ENCODE measurements at regions not wholly inside any gene's neighbourhood (a gene's known extent, or its start where the extent isn't known, plus 50 kb on each side); places are given as distances from the start of the nearest gene placed in this dataset.
"Not testable (repeated sequence)": the region's sequence is repeated elsewhere in the genome, so short reads cannot be mapped to it uniquely, and the experiment has no call there.

DNA sequence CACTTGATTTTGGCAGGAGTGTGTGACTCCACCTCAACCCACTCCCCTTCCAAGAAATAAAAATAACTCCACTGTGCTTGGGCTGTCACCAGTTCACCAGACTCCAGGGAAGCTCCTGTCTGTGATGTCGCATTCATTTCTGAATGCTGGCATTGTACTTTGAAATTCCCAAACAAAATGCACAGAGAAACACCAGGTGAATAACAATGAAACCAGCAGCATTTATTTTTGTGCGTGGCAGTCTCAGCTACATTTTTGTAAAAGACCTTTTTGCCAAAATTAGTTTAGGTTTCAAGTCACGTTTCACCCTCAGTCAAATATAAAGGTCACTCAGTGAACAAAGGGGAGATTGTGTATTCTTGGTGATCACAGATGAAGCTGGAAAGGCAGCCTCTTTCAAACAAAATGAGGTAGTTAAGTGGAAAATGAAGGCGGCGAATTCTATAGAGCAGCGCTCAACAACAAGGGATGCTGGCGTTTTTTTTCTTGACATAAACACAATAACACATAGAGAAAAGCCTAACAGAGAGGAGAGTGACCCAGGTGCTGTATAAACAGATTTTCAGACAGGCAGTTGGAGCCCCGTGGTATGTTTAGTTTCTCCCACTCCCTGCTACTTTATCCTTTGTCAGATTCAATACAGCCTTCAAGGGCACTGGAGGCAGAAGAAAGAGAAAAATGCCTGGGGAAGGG, 210.3 kb upstream of the GCFC2 start:
- DNase-seq (ENCODE audit: low read depth), result no peak
- no peak for TF ChIP-seq CTCF (IDR thresholded peaks at IDR 0.05; ENCODE audit: insufficient read depth, low read depth, low read length, missing control alignments)

DNA sequence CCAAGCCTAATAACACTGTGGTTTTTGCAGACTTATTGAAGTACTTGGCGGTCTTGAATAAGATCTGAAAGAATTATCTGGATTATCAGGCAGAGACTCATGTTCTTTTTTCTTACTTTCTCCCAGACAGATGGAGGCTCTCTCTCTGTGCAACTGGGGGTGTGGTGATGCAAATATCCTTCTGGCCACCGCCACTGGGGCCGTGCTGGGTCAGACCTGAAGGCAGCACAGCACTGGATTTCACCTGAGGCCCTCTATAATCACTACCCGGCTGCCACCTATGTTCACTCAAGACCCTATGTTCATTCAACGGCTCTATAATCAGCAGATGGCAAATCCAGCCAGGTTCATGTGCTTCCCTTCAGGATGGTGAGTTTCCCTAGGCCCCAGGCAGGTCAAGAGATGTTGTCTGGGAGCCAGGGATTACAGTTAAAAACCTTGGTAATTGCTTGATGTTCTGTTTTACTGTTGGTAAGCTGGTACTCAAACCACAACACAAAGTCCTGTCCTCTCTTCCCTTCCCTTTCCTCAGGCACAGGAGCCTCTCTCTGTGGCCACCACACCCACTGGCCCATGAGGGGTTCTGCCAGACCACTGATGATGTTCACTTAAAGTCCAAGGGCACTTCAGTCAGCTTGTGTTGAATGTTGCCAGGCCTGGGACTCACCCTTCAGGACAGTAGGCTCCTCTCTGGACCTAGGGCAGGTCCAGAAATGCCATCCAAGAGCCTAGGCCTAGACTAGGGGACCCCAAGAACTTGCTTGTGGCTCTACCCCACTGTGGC, 205.3 kb upstream of the GCFC2 start:
- DNase-seq (ENCODE audit: low read depth), result no peak
- TF ChIP-seq CTCF (IDR thresholded peaks at IDR 0.05; ENCODE audit: insufficient read depth, low read depth, low read length, missing control alignments), result no peak
- no peak overlapping the region for H3K4me3 ChIP-seq (ENCODE audit: low read depth, low read length)

More for the DNA sequence above, 210.3 kb upstream of the GCFC2 start:
- no peak overlapping the region for H3K4me3 ChIP-seq (ENCODE audit: low read depth, low read length)

DNA sequence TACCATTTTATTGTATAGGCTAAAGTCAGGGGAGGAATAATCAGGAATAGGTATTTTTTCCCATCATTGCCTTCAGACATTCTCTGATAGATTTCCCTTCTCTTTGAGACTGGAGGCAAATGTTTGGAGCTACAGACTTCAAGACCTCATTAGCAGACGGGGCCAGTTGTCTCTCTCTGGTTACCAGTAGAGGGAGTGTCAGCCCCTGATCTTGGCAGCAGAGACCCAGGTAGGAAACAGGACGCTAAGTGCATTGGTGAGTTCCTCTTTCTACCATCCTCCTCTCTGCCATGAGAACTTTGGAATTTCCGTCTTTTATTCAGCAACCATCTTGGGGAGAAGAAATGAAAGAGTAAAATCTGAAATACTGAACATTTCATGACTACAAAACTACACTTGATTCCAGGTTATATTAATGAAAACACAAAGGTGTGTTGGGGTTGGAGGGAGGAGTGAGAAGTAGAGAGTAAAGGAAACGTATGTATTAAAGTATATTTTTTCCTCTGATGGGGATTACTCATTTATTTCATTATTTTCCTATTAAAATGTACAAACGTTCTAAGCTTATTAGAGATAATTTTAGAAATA, 186.2 kb upstream of the GCFC2 start:
- DNase-seq (ENCODE audit: low read depth), result peak; percentile 79
- H3K4me3 ChIP-seq (ENCODE audit: low read depth, low read length), result no peak overlapping the region
- peak; percentile 77 for TF ChIP-seq CTCF (IDR thresholded peaks at IDR 0.05; ENCODE audit: insufficient read depth, low read depth, low read length, missing control alignments)

GRCh38 chr2:75894170-75894569, 183.5 kb upstream of the GCFC2 start:
- H3K4me3 ChIP-seq (ENCODE audit: low read depth, low read length), result no peak overlapping the region
- TF ChIP-seq CTCF (IDR thresholded peaks at IDR 0.05; ENCODE audit: insufficient read depth, low read depth, low read length, missing control alignments), result no peak
- peak; percentile 35 for DNase-seq (ENCODE audit: low read depth)

GRCh38 chr2:75892490-75892889, 181.8 kb upstream of the GCFC2 start:
- no peak for TF ChIP-seq CTCF (IDR thresholded peaks at IDR 0.05; ENCODE audit: insufficient read depth, low read depth, low read length, missing control alignments)
- no peak overlapping the region for H3K4me3 ChIP-seq (ENCODE audit: low read depth, low read length)
- no peak for DNase-seq (ENCODE audit: low read depth)

DNA sequence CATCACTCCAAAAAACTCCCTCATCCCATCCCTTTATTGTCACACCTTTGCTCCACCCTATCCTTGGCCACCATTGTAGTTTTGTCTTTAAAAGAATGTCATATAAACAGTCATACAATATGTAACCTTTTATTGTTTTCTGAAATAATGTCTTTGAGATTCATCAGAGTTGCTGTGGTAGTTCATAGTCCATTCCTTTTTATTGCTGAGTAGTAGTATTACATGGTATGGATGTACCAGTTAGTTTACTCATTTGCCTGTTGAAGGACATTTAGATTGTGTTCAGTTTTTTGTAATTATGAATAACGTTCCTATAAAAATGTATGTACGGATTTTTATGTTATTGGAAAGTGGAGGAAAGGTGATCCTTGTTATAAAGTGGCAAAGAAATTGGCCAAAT, 171.8 kb upstream of the GCFC2 start:
- H3K4me3 ChIP-seq (ENCODE audit: low read depth, low read length), result no peak overlapping the region
- TF ChIP-seq CTCF (IDR thresholded peaks at IDR 0.05; ENCODE audit: insufficient read depth, low read depth, low read length, missing control alignments), result no peak
- no peak for DNase-seq (ENCODE audit: low read depth)

DNA sequence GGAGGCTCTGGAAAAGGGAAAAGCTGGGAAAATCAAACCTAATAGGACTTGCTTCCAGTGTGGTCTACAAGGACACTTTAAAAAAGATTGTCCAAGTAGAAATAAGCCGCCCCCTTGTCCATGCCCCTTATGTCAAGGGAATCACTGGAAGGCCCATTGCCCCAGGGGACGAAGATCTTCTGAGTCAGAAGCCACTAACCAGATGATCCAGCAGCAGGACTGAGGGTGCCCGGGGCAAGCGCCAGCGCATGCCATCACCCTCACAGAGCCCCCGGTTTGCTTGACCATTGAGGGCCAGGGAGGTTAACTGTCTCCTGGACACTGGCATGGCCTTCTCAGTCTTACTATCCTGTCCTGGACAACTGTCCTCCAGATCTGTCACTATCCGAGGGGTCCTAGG, 164.9 kb upstream of the GCFC2 start:
- not testable (repeated sequence) for DNase-seq (ENCODE audit: low read depth)

DNA sequence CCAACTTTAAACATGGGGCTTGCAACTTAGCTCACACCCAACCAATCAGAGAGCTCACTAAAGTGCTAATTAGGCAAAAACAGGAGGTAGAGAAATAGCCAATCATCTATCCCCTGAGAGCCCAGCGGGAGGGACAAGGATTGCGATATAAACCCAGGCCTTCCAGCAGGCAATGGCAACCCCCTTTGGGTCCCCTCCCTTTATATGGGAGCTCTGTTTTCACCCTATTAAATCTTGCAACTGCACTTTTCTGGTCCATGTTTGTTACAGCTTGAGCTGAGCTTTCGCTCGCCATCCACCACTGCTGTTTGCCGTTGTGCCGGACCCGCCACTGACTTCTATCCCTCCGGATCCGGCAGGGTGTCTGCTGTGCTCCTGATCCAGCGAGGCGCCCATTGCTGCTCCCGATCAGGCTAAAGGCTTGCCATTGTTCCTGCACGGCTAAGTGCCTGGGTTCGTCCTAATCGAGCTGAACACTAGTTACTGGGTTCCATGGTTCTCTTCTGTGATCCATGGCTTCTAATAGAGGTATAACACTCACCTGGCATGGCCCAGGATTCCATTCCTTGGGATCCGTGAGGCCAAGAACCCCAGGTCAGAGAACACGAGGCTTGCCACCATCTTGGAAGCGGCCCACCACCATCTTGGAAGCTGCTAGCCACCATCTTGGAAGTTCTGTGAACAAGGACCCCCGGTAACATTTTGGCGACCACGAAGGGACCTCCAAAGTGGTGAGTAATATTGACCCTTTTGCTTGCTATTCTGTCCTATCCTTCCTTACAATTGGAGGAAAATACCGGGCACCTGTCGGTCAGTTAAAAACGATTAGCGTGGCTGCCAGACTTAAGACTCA, 161.3 kb upstream of the GCFC2 start:
- not testable (repeated sequence) for H3K4me3 ChIP-seq (ENCODE audit: low read depth, low read length); DNase-seq (ENCODE audit: low read depth)

More for the DNA sequence above, 164.9 kb upstream of the GCFC2 start:
- not testable (repeated sequence) for H3K4me3 ChIP-seq (ENCODE audit: low read depth, low read length)

Data from GM12865 (cell line).